Right lobe of liver (tissue), 6 donors: ENCODE measurements at regions not wholly inside any gene's neighbourhood (a gene's known extent, or its start where the extent isn't known, plus 50 kb on each side); places are given as distances from the start of the nearest gene placed in this dataset.

Experiments
- ATAC-seq, 4 donors: fragments of 200-7000 bp; cut with Tn5 transposase; one replicate each; pipeline ENCODE4 v1.9.1; 2020; ENCODE audit warnings: mild to moderate bottlenecking in 4 of 4, moderate library complexity in 4 of 4
- DNase-seq, 3 donors: peaks; one replicate each; pipeline ENCODE4 v3.0.0-alpha.2; 2020
- H3K27ac ChIP-seq, 3 donors: fragments of 200-600 bp; one replicate each; pipeline ENCODE4 v1.8.0; 2022
- H3K27me3 ChIP-seq, 2 donors: fragments of 200-600 bp; one replicate each; pipeline ENCODE4 v1.8.0; 2022
- H3K36me3 ChIP-seq, 4 donors: fragments of 200-600 bp; sonication (generic) in 1 of 4; one replicate each; pipeline versions ENCODE4 v1.5.1 to v1.8.0; 2017 to 2022; ENCODE audit warnings: control low read depth in 1 of 4
- H3K4me1 ChIP-seq, 4 donors: fragments of 200-600 bp; sonication (generic) in 1 of 4; one replicate each; pipeline versions ENCODE4 v1.5.1 to v1.8.0; 2017 to 2022; ENCODE audit warnings: control low read depth in 1 of 4
- H3K4me3 ChIP-seq, 3 donors: fragments of 200-600 bp; one replicate each; pipeline ENCODE4 v1.8.0; 2022
- H3K9me3 ChIP-seq, 4 donors: fragments of 200-600 bp; sonication (generic) in 1 of 4; one replicate each; pipeline versions ENCODE4 v1.5.1 to v1.8.0; 2017 to 2022; ENCODE audit warnings: control low read depth in 1 of 4
- CTCF ChIP-seq, 4 donors: fragments of 200-600 bp in 3 of 4; fragments of 450-650 bp in 1 of 4; IDR thresholded peaks; one replicate each; pipeline versions ENCODE4 v1.5.1 to v1.8.0; 2016 to 2022; ENCODE audit warnings: antibody characterized with exemption in 4 of 4, mild to moderate bottlenecking in 2 of 4
- POLR2A ChIP-seq: fragments of 450-650 bp; IDR thresholded peaks from one replicate; pipeline ENCODE4 v1.6.1; 2017; ENCODE audit warnings: antibody characterized with exemption, mild to moderate bottlenecking
- WGBS: methylation state at CpG from one replicate; pipeline ENCODE4 v1.1.6; 2018; ENCODE audit warnings: low coverage, low lambda C conversion rate; ENCODE audit not compliant: insufficient coverage; ENCODE audit errors: missing lambda C conversion rate; 5-methylcytosine and 5-hydroxymethylcytosine counted together
- intact Hi-C, 2 donors: fragments of 100-400 bp; cut with DNase I; formaldehyde crosslinking; loops; one replicate each; pipeline versions ENCODE4 v1.11.2 to v1.14.1; 2022
- donor health status: DM: no; HTN: yes; CAD: no.
- donor health status: DM: no; HTN: no; CAD: no.
- donor health status: DM: no; HTN: no; CAD: no.
- donor health status: DM: no; HTN: yes; CAD: no.
- donor health status: DM: no; HTN: yes; CAD: no.

DNA sequence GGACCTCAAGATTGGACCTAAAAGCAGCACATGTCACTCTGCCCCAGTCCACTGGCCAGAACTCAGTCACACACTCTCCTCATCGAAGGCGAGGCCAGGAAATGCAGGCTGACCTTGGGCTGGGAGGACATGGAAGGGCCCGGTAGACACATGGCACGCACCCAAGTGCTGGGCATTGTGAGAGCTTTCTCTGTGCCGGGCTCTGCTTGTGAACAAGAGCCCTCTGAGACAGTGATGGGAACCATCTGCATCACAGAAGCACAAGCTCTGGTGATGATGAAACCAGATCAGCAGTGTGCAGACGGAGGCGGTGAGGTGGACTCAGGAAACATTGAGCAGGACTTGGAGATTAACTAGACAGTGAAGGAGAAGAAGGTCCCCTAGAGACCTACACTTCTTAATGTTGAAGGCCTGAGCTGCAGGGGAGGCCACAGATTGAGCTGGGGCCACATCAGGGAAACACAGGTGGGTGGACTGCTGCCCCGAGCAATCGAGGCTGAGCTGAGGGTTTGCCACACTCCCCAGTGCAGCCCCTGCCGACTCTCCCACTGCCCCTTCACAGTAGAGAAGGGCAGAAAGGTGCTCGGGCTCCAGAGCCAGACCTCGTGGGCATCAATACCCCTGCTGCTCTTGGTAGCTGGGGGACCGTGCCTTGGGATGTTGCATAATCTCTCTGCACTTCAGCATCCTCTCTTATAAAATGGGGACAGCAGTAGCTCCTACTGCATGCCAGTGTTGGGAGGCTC is 1460.5 kb downstream of the TBC1D22A start:
- no peak for DNase-seq
- whole genome bisulfite sequencing = 72% methylated on average over 3 of the region's 13 CpGs

DNA sequence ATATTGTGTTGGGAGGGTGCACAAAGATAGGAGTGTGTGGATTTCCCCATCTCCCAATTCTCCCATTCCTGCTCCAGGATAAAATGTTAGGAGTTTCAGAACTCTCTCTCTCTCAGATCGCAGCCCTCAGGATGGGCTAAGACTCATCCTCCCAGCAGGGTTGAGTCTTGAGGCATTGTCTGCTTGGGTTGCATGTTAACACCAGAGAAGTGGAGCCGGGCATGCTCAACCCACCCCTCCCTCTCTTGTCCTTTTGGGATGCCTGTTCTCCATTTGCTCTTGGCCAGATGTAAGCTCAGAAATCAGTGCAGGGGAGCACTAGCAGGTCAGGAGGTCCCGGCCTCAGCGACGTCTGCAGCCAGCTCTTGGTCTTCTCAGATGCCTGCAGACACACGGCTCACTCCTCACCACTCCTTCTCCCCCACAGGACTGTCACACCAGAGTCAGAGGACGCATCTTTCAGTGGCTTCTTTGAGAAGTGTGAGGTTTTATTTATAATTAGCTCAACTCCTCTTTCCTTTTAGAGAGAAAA is 1456.5 kb downstream of the TBC1D22A start:
- intact Hi-C loops = no loop called here
- no peaks in the 10 kb centered on the region for H3K27me3 ChIP-seq
- H3K4me1 ChIP-seq = no peaks in the 10 kb centered on the region
- no peak for ATAC-seq
- TF ChIP-seq CTCF (IDR thresholded peaks at IDR 0.05) (no peak), POLR2A (no peak)
- no peak for DNase-seq
- WGBS = 20% methylated on average over 6 of the region's 7 CpGs
- no peak overlapping the region for H3K27ac ChIP-seq
- H3K9me3 ChIP-seq = no peaks in the 10 kb centered on the region
- H3K4me3 ChIP-seq = no peak overlapping the region
- no peaks in the 10 kb centered on the region for H3K36me3 ChIP-seq

More for the DNA sequence above, 1460.5 kb downstream of the TBC1D22A start:
- no peaks in the 10 kb centered on the region for H3K27me3 ChIP-seq
- H3K36me3 ChIP-seq = no peaks in the 10 kb centered on the region
- TF ChIP-seq POLR2A (no peak), CTCF (IDR thresholded peaks at IDR 0.05) (no peak)
- H3K4me3 ChIP-seq = no peak overlapping the region
- H3K27ac ChIP-seq = no peak overlapping the region
- no peaks in the 10 kb centered on the region for H3K9me3 ChIP-seq
- H3K4me1 ChIP-seq = no peaks in the 10 kb centered on the region
- intact Hi-C loops = no loop called here
- no peak for ATAC-seq

- TF ChIP-seq CTCF (IDR thresholded peaks at IDR 0.05) (no peak), POLR2A (no peak)
- intact Hi-C loops = no loop called here
- Histone ChIP-seq H3K27ac (no peak overlapping the region), H3K36me3 (no peaks in the 10 kb centered on the region), H3K27me3 (no peaks in the 10 kb centered on the region), H3K4me3 (no peak overlapping the region), H3K4me1 (no peaks in the 10 kb centered on the region), H3K9me3 (no peaks in the 10 kb centered on the region)
- DNase-seq = no peak
- WGBS = 55% methylated on average over 4 of the region's 11 CpGs
- ATAC-seq = no peak
These were observed 1455.1 kb downstream of the TBC1D22A start for GRCh38 chr22:48217596-48217995.

DNA sequence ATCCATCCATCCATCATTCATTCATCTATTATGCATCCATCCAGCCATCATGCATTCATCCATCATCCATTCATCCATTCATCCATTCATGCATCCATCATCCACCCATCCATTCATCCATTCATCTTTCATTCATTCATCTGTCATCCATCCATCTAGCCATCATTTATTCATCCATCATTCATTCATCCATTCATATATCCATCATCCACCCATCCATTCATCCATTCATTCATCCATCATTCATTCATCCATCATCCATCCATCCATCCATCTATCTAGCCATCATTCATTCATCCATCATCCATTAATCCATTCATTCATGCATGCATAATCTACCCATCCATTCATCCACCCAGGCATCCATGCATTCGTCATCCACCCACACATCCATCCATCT is 1450.3 kb downstream of the TBC1D22A start:
- Histone ChIP-seq H3K9me3 (no peaks in the 10 kb centered on the region), H3K4me3 (no peak overlapping the region), H3K27me3 (no peaks in the 10 kb centered on the region), H3K36me3 (no peaks in the 10 kb centered on the region), H3K27ac (no peak overlapping the region), H3K4me1 (no peaks in the 10 kb centered on the region)
- ATAC-seq (no peak), DNase-seq (no peak)
- 47% methylated on average over 1 of the region's 1 CpG for WGBS
- intact Hi-C loops = no loop called here
- TF ChIP-seq POLR2A (no peak), CTCF (IDR thresholded peaks at IDR 0.05) (no peak)
